Fibroblast of lung (primary cell): ENCODE measurements at regions not wholly inside any gene's neighbourhood (a gene's known extent, or its start where the extent isn't known, plus 50 kb on each side); places are given as distances from the start of the nearest gene placed in this dataset.
A peak's percentile ranks its signal among the peaks of the same experiment; 100 is the strongest.

ENCODE experiments used
- DNase-seq, 2 donors: peaks; one replicate each; pipeline versions ENCODE4 v3.0.0 to v3.0.0-alpha.2; 2010; ENCODE audit warnings: low read depth in 2 of 2
- H2AFZ ChIP-seq: 2 replicates; pipeline ENCODE4 v1.5.1; 2012; ENCODE audit warnings: low read length, control low read depth, inconsistent platforms
- H3K27ac ChIP-seq: 2 replicates; pipeline ENCODE4 v1.5.1; 2011; ENCODE audit warnings: low read length, control low read depth; ENCODE audit not compliant: insufficient read depth
- H3K27me3 ChIP-seq: 2 replicates; pipeline ENCODE4 v1.5.1; 2011; ENCODE audit warnings: mild to moderate bottlenecking, low read length; ENCODE audit not compliant: control insufficient read depth, insufficient read depth
- H3K36me3 ChIP-seq: 2 replicates; pipeline ENCODE4 v1.5.1; 2011; ENCODE audit warnings: low read length; ENCODE audit not compliant: control insufficient read depth, insufficient read depth
- H3K4me1 ChIP-seq: 2 replicates; pipeline ENCODE4 v1.5.1; 2011; ENCODE audit warnings: low read length; ENCODE audit not compliant: control insufficient read depth, insufficient read depth; ENCODE audit errors: extremely low read depth
- H3K4me2 ChIP-seq: 2 replicates; pipeline ENCODE4 v1.5.1; 2011; ENCODE audit warnings: low read length, control low read depth; ENCODE audit not compliant: insufficient read depth; ENCODE audit errors: extremely low read depth
- H3K4me3 ChIP-seq, 4 experiments: fragments of 200-600 bp in 1 of 4; sonication (generic) in 1 of 4; replicated peaks in 1 of 4; 2 replicates each; pipeline ENCODE4 v1.5.1; 2011 to 2016; ENCODE audit warnings: low read length in 4 of 4, low read depth in 3 of 4, mild to moderate bottlenecking in 3 of 4, control low read depth in 2 of 4, inconsistent platforms in 1 of 4, mixed read lengths in 1 of 4; ENCODE audit not compliant: insufficient read depth in 1 of 4; ENCODE audit errors: control extremely low read depth in 1 of 4
- H3K79me2 ChIP-seq: 2 replicates; pipeline ENCODE4 v1.5.1; 2012; ENCODE audit warnings: mild to moderate bottlenecking, low read length, inconsistent platforms; ENCODE audit not compliant: control insufficient read depth, insufficient read depth
- H3K9ac ChIP-seq: 2 replicates; pipeline ENCODE4 v1.5.1; 2011; ENCODE audit warnings: mild to moderate bottlenecking, low read length, control low read depth; ENCODE audit not compliant: insufficient read depth
- H3K9me3 ChIP-seq: 2 replicates; pipeline ENCODE4 v1.5.1; 2012; ENCODE audit warnings: low read depth, low read length; ENCODE audit not compliant: control insufficient read depth, insufficient read depth
- H4K20me1 ChIP-seq: 2 replicates; pipeline ENCODE4 v1.5.1; 2011; ENCODE audit warnings: low read length; ENCODE audit not compliant: control insufficient read depth, insufficient read depth; ENCODE audit errors: extremely low read depth
- EZH2 ChIP-seq: IDR thresholded peaks from 2 replicates; pipeline ENCODE4 v1.5.1; 2012; ENCODE audit warnings: low read length, control low read depth, mild to moderate bottlenecking; ENCODE audit errors: missing control alignments
- TF ChIP-seq, protein P1 (sequence below), 2 donors: IDR thresholded peaks in 1 of 2; conservative IDR thresholded peaks in 1 of 2; 1 replicate in 1 of 2; 2 replicates in 1 of 2; pipeline ENCODE4 v1.5.1; 2011 to 2012; ENCODE audit warnings: low read length in 2 of 2, control low read depth in 1 of 2, inconsistent platforms in 1 of 2, low read depth in 1 of 2, mild to moderate bottlenecking in 1 of 2

DNA sequence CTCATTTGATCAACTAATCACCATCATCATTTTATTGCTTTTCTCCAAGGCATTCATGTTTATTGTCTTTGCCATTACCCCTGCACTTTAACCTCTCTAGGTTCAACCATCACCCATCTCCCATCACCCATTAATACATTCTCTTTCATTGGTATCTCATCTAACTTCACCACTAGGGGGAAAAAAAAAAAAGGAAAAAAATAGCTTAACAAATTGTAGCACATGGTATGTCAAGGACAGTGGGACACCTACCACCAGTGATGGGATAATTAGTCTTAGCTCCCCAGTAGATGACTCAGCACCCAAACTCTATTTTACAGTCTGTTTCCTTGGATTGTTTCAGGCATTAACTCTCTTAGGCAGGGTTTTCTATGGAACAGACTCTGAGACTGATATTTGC is 1770.2 kb upstream of the MIR17HG start:
- TF ChIP-seq, protein P1, sequence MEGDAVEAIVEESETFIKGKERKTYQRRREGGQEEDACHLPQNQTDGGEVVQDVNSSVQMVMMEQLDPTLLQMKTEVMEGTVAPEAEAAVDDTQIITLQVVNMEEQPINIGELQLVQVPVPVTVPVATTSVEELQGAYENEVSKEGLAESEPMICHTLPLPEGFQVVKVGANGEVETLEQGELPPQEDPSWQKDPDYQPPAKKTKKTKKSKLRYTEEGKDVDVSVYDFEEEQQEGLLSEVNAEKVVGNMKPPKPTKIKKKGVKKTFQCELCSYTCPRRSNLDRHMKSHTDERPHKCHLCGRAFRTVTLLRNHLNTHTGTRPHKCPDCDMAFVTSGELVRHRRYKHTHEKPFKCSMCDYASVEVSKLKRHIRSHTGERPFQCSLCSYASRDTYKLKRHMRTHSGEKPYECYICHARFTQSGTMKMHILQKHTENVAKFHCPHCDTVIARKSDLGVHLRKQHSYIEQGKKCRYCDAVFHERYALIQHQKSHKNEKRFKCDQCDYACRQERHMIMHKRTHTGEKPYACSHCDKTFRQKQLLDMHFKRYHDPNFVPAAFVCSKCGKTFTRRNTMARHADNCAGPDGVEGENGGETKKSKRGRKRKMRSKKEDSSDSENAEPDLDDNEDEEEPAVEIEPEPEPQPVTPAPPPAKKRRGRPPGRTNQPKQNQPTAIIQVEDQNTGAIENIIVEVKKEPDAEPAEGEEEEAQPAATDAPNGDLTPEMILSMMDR (conservative IDR thresholded peaks at IDR 0.05 in 1 of 2, IDR thresholded peaks at IDR 0.05 in 1 of 2; ENCODE audit: low read depth in 1 of 2, low read length in 2 of 2), result no peak
- no peak for TF ChIP-seq EZH2
- DNase-seq, result no peak
- H3K4me1 ChIP-seq, result no peaks in the 10 kb centered on the region
- H3K27me3 ChIP-seq, result no peaks in the 10 kb centered on the region
- H4K20me1 ChIP-seq, result no peaks in the 10 kb centered on the region
- H3K4me3 ChIP-seq, result no peak overlapping the region
- no peaks in the 10 kb centered on the region for H3K79me2 ChIP-seq
- H3K4me2 ChIP-seq, result no peak overlapping the region
- H2AFZ ChIP-seq, result no peak overlapping the region
- no peak overlapping the region for H3K9ac ChIP-seq
- no peak overlapping the region for H3K27ac ChIP-seq
- no peaks in the 10 kb centered on the region for H3K9me3 ChIP-seq
- no peaks in the 10 kb centered on the region for H3K36me3 ChIP-seq

DNA sequence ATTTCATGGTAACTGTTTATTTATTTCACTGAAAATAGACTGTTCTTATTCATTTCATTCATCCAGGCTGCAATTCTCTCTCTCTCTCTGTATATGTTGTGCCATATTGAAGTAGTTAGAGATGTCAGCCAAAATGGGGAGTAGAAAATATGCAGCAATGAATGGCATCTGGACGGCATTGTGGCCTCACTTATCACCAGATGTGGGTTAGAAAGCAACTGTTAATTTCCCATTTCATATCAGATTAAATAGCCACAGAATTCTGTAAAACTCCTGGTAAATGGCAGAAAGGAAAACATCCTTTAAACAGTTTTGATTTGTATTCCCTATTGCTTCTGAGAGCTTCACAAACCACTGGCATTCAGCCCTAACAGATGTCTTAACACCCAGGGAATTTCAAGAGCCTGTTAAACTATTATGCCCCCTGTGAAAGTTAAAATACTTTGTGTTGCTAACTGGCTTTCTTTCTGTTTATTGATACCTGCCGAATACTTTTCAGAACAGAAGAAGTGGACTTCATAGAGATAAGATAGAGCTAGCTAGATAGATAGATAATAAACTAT is 1763.3 kb upstream of the MIR17HG start:
- Histone ChIP-seq H3K27ac (no peak overlapping the region), H3K4me1 (no peaks in the 10 kb centered on the region), H4K20me1 (no peaks in the 10 kb centered on the region), H3K9ac (no peak overlapping the region), H3K4me2 (no peak overlapping the region), H3K27me3 (no peaks in the 10 kb centered on the region), H2AFZ (no peak overlapping the region), H3K36me3 (no peaks in the 10 kb centered on the region), H3K9me3 (no peaks in the 10 kb centered on the region), H3K4me3 (no peak overlapping the region), H3K79me2 (no peaks in the 10 kb centered on the region)
- no peak for TF ChIP-seq EZH2
- TF ChIP-seq, protein P1 (conservative IDR thresholded peaks at IDR 0.05 in 1 of 2, IDR thresholded peaks at IDR 0.05 in 1 of 2; ENCODE audit: low read depth in 1 of 2, low read length in 2 of 2), result no peak
- DNase-seq, result peak; percentile 51

DNA sequence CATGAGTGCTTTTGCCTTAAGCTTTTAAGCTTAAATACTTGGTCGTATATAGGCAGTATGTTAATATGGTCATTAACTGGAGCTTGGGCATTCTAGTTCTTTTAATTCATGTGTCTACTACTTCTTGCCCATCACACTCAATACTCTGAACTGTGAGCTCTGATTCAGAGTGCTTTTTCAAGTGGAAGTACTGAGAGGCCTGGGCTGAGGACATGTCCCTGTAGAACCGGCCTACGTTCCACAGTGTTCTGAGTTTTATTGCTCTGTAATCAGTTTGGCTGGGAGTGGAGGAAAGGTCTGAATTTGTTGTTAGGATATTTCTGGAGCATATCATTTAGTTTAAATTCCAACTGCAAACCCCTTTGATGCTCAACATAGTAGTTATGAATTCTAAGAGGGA is 1744.8 kb upstream of the MIR17HG start:
- H3K4me1 ChIP-seq, result no peaks in the 10 kb centered on the region
- no peak for TF ChIP-seq EZH2
- TF ChIP-seq, protein P1 (conservative IDR thresholded peaks at IDR 0.05 in 1 of 2, IDR thresholded peaks at IDR 0.05 in 1 of 2; ENCODE audit: low read depth in 1 of 2, low read length in 2 of 2), result no peak
- H3K27me3 ChIP-seq, result no peaks in the 10 kb centered on the region
- H3K36me3 ChIP-seq, result no peaks in the 10 kb centered on the region
- H3K4me2 ChIP-seq, result no peak overlapping the region
- H3K9ac ChIP-seq, result no peak overlapping the region
- no peak overlapping the region for H2AFZ ChIP-seq
- no peak overlapping the region for H3K4me3 ChIP-seq
- no peaks in the 10 kb centered on the region for H3K79me2 ChIP-seq
- H4K20me1 ChIP-seq, result no peaks in the 10 kb centered on the region
- H3K27ac ChIP-seq, result no peak overlapping the region
- no peaks in the 10 kb centered on the region for H3K9me3 ChIP-seq
- no peak for DNase-seq
